ENCODE measurements at regions not wholly inside any gene's neighbourhood (a gene's known extent, or its start where the extent isn't known, plus 50 kb on each side); places are given as distances from the start of the nearest gene placed in this dataset.

- in situ Hi-C loops (cut with MboI; ENCODE audit: low sequenced_read_pairs in 4 of 4), result loop anchor here in 1 of 4 donors (25.0 kb wide), 1 partner anchor 400 kb away; no protein-coding TSS in a partner anchor
Measured at GRCh38 chr21:16187603-16188301, 458.0 kb downstream of the USP25 start.

GRCh38 chr21:16192902-16193301 lies 463.1 kb downstream of the USP25 start:
- no peak for TF ChIP-seq POLR2A (IDR thresholded peaks at IDR 0.05)
- TF ChIP-seq, protein P1, sequence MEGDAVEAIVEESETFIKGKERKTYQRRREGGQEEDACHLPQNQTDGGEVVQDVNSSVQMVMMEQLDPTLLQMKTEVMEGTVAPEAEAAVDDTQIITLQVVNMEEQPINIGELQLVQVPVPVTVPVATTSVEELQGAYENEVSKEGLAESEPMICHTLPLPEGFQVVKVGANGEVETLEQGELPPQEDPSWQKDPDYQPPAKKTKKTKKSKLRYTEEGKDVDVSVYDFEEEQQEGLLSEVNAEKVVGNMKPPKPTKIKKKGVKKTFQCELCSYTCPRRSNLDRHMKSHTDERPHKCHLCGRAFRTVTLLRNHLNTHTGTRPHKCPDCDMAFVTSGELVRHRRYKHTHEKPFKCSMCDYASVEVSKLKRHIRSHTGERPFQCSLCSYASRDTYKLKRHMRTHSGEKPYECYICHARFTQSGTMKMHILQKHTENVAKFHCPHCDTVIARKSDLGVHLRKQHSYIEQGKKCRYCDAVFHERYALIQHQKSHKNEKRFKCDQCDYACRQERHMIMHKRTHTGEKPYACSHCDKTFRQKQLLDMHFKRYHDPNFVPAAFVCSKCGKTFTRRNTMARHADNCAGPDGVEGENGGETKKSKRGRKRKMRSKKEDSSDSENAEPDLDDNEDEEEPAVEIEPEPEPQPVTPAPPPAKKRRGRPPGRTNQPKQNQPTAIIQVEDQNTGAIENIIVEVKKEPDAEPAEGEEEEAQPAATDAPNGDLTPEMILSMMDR (IDR thresholded peaks at IDR 0.05 in 4 of 5, conservative IDR thresholded peaks at IDR 0.05 in 1 of 5), result no peak
- H3K4me3 ChIP-seq, result no peak overlapping the region
- intact Hi-C loops (cut with DNase I; ENCODE audit: low total_unique reads), result loop anchor here (5.0 to 10.0 kb wide), 3 partner anchors 224 to 382 kb away; no protein-coding TSS in a partner anchor
- no peaks in the 10 kb centered on the region for H3K27me3 ChIP-seq
- peaks cover 0 to 4% (median 0%) of the 10 kb centered on the region in 3 donors for H3K9me3 ChIP-seq
- in situ Hi-C loops (cut with MboI; ENCODE audit: low sequenced_read_pairs in 4 of 4), result loop anchor here in 3 of 4 donors (10.0 to 25.0 kb wide), 4 partner anchors 108 to 394 kb away; no protein-coding TSS in a partner anchor
- H3K36me3 ChIP-seq, result no peaks in the 10 kb centered on the region
- peak overlapping the region in 3 of 4 donors; percentile 18 to 84 (median 83) for H3K27ac ChIP-seq
- DNase-seq (no peak), ATAC-seq (no peak)
- H3K4me1 ChIP-seq, result peaks cover 4 to 10% of the 10 kb centered on the region in 2 donors

More at GRCh38 chr21:16187603-16188301, 458.0 kb downstream of the USP25 start:
- Histone ChIP-seq H3K36me3 (no peaks in the 10 kb centered on the region), H3K9me3 (peaks cover 0 to 4% (median 0%) of the 10 kb centered on the region in 3 donors), H3K4me3 (no peak overlapping the region), H3K4me1 (no peaks in the 10 kb centered on the region), H3K27me3 (no peaks in the 10 kb centered on the region), H3K27ac (no peak overlapping the region)
- ATAC-seq (no peak), DNase-seq (no peak)
- no peak for TF ChIP-seq POLR2A (IDR thresholded peaks at IDR 0.05)
- TF ChIP-seq, protein P1 (IDR thresholded peaks at IDR 0.05 in 4 of 5, conservative IDR thresholded peaks at IDR 0.05 in 1 of 5), result no peak
- intact Hi-C loops (cut with DNase I; ENCODE audit: low total_unique reads), result no loop called here

- Histone ChIP-seq H3K27ac (peak overlapping the region; percentile 83 to 88 (median 84)), H3K27me3 (no peaks in the 10 kb centered on the region), H3K9me3 (peaks cover 0 to 4% (median 0%) of the 10 kb centered on the region in 3 donors), H3K36me3 (no peaks in the 10 kb centered on the region), H3K4me1 (peaks cover 11 to 16% of the 10 kb centered on the region in 2 donors), H3K4me3 (peak overlapping the region; percentile 52 to 63 (median 60))
- in situ Hi-C loops (cut with MboI; ENCODE audit: low sequenced_read_pairs in 4 of 4), result loop anchor here in 3 of 4 donors (10.0 to 25.0 kb wide), 4 partner anchors 109 to 394 kb away; no protein-coding TSS in a partner anchor
- ATAC-seq, result no peak
- TF ChIP-seq, protein P1 (IDR thresholded peaks at IDR 0.05 in 4 of 5, conservative IDR thresholded peaks at IDR 0.05 in 1 of 5), result no peak
- TF ChIP-seq POLR2A (IDR thresholded peaks at IDR 0.05), result no peak
- no peak for DNase-seq
- intact Hi-C loops (cut with DNase I; ENCODE audit: low total_unique reads), result loop anchor here (1.0 to 10.0 kb wide), 8 partner anchors 19 to 381 kb away; no protein-coding TSS in a partner anchor
Measured at GRCh38 chr21:16193496-16194094, 463.8 kb downstream of the USP25 start.

DNA sequence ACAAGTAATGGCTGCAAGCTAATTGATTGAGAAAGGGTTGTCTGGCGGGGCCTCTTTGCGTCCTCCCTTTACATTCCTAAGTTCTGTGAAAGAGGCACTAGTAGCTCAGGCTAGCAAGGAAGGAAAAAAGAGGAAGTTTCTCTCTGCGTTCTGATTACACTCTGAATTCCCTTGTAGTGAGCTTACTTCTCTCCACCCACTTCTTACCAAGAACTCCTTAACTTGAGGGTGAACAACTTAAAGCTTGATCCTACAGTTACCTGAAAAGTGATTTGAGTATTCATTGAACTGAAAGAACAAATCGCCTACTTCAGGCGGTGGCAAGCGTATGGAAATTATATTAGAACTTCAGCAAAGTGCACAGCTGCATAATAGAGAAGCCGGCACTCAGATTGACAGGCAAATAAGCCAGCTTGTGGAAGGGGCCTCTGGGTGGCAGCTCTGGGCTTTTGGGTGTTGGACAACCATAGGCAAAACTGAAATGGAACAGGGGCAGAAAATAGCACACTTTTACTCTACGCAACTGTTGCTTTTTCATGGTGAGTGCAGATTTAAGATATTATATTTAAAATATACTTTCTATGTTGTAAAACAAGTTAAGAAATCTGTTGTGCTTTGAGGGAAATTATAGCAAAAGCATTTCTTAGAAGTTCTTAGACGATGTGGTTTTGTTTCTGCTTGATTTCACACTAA lies 464.5 kb downstream of the USP25 start:
- Histone ChIP-seq H3K4me3 (peak overlapping the region; percentile 52 to 63 (median 60)), H3K4me1 (peaks cover 14 to 17% of the 10 kb centered on the region in 2 donors), H3K9me3 (peaks cover 0 to 4% (median 0%) of the 10 kb centered on the region in 3 donors), H3K27ac (peak overlapping the region; percentile 83 to 88 (median 84)), H3K27me3 (no peaks in the 10 kb centered on the region), H3K36me3 (no peaks in the 10 kb centered on the region)
- no peak for TF ChIP-seq POLR2A (IDR thresholded peaks at IDR 0.05)
- TF ChIP-seq, protein P1 (IDR thresholded peaks at IDR 0.05 in 4 of 5, conservative IDR thresholded peaks at IDR 0.05 in 1 of 5), result peak in 3 of 5 experiments; percentile 17 to 55 (median 44)
- intact Hi-C loops (cut with DNase I; ENCODE audit: low total_unique reads) (loop anchor here (1.0 to 10.0 kb wide), 8 partner anchors 19 to 381 kb away; no protein-coding TSS in a partner anchor), in situ Hi-C loops (cut with MboI; ENCODE audit: low sequenced_read_pairs in 4 of 4) (loop anchor here in 3 of 4 donors (10.0 to 25.0 kb wide), 4 partner anchors 109 to 393 kb away; no protein-coding TSS in a partner anchor)
- DNase-seq (peak; percentile 75 to 80), ATAC-seq (peak; percentile 88 to 90)

All from gastrocnemius medialis (tissue), 4 donors.